ENCODE measurements at regions not wholly inside any gene's neighbourhood (a gene's known extent, or its start where the extent isn't known, plus 50 kb on each side); places are given as distances from the start of the nearest gene placed in this dataset.

GRCh38 chr2:156670104-156670503, 233.9 kb downstream of the GPD2 start:
- Histone ChIP-seq H4K20me1 (ENCODE audit: low read depth, low read length) (no peaks in the 10 kb centered on the region), H3K9me3 (ENCODE audit: insufficient read depth, low read length) (no peaks in the 10 kb centered on the region), H3F3A (ENCODE audit: insufficient read depth) (no peaks in the 10 kb centered on the region), H3K9ac (ENCODE audit: low read length) (no peak overlapping the region), H3K27me3 (ENCODE audit: low read length) (no peaks in the 10 kb centered on the region), H3K9me2 (replicated peaks; ENCODE audit: insufficient read depth, low read length) (no peaks in the 10 kb centered on the region), H2AFZ (ENCODE audit: low read depth, low read length, severe bottlenecking) (no peak overlapping the region), H3K36me3 (ENCODE audit: low read length) (no peaks in the 10 kb centered on the region), H3K79me2 (ENCODE audit: insufficient read depth, low read length) (no peaks in the 10 kb centered on the region), H3K4me3 (ENCODE audit: insufficient read depth, low read length, poor library complexity, severe bottlenecking) (no peak overlapping the region), H3K4me2 (ENCODE audit: low read depth, low read length, poor library complexity, severe bottlenecking) (no peak overlapping the region), H3K27ac (ENCODE audit: low read depth, low read length) (no peak overlapping the region)
- no peak for TF ChIP-seq EZH2phosphoT487 (conservative IDR thresholded peaks at IDR 0.05; ENCODE audit: low read length)
- TF ChIP-seq, protein P1, sequence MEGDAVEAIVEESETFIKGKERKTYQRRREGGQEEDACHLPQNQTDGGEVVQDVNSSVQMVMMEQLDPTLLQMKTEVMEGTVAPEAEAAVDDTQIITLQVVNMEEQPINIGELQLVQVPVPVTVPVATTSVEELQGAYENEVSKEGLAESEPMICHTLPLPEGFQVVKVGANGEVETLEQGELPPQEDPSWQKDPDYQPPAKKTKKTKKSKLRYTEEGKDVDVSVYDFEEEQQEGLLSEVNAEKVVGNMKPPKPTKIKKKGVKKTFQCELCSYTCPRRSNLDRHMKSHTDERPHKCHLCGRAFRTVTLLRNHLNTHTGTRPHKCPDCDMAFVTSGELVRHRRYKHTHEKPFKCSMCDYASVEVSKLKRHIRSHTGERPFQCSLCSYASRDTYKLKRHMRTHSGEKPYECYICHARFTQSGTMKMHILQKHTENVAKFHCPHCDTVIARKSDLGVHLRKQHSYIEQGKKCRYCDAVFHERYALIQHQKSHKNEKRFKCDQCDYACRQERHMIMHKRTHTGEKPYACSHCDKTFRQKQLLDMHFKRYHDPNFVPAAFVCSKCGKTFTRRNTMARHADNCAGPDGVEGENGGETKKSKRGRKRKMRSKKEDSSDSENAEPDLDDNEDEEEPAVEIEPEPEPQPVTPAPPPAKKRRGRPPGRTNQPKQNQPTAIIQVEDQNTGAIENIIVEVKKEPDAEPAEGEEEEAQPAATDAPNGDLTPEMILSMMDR (IDR thresholded peaks at IDR 0.05; ENCODE audit: insufficient read depth, low read length, poor library complexity, severe bottlenecking), result no peak

DNA sequence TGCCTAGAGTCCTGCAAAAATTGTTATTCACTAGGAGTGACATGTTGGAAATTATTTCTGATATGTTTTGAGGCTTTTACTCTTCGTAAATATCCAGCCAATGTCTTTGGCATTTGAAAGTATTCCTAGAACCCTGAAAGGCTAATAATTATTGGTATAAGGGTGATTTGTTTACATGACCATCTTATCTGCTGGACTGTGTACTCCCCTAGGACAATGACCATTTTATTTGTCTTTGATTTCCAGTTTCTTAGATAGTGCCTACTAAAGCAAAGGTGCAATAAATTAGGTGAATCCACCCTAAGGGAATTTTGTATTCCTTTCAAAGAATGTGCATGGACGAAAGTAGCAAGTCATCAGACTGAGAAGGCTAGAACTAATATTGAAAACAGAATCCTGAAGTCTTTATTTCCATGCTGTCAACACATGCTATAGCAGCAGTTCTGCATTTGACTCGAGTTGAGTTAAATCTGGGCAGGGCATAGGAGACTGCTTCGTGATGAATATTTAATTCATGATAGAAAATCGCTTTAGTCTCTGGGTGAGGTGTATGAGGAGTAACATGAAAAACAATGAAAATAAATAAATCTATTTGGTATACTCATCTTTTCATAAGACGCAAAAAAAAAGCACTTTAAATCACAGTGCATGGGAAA, 235.7 kb downstream of the GPD2 start:
- H3K9ac ChIP-seq (ENCODE audit: low read length), result no peak overlapping the region
- H3K36me3 ChIP-seq (ENCODE audit: low read length), result no peaks in the 10 kb centered on the region
- H4K20me1 ChIP-seq (ENCODE audit: low read depth, low read length), result no peaks in the 10 kb centered on the region
- no peak for TF ChIP-seq EZH2phosphoT487 (conservative IDR thresholded peaks at IDR 0.05; ENCODE audit: low read length)
- TF ChIP-seq, protein P1 (IDR thresholded peaks at IDR 0.05; ENCODE audit: insufficient read depth, low read length, poor library complexity, severe bottlenecking), result no peak
- no peaks in the 10 kb centered on the region for H3K9me3 ChIP-seq (ENCODE audit: insufficient read depth, low read length)
- no peak overlapping the region for H3K4me2 ChIP-seq (ENCODE audit: low read depth, low read length, poor library complexity, severe bottlenecking)
- H2AFZ ChIP-seq (ENCODE audit: low read depth, low read length, severe bottlenecking), result no peak overlapping the region
- no peaks in the 10 kb centered on the region for H3K27me3 ChIP-seq (ENCODE audit: low read length)
- no peaks in the 10 kb centered on the region for H3K9me2 ChIP-seq (replicated peaks; ENCODE audit: insufficient read depth, low read length)
- H3K4me3 ChIP-seq (ENCODE audit: insufficient read depth, low read length, poor library complexity, severe bottlenecking), result no peak overlapping the region
- H3K79me2 ChIP-seq (ENCODE audit: insufficient read depth, low read length), result no peaks in the 10 kb centered on the region
- H3F3A ChIP-seq (ENCODE audit: insufficient read depth), result no peaks in the 10 kb centered on the region
- H3K27ac ChIP-seq (ENCODE audit: low read depth, low read length), result no peak overlapping the region

DNA sequence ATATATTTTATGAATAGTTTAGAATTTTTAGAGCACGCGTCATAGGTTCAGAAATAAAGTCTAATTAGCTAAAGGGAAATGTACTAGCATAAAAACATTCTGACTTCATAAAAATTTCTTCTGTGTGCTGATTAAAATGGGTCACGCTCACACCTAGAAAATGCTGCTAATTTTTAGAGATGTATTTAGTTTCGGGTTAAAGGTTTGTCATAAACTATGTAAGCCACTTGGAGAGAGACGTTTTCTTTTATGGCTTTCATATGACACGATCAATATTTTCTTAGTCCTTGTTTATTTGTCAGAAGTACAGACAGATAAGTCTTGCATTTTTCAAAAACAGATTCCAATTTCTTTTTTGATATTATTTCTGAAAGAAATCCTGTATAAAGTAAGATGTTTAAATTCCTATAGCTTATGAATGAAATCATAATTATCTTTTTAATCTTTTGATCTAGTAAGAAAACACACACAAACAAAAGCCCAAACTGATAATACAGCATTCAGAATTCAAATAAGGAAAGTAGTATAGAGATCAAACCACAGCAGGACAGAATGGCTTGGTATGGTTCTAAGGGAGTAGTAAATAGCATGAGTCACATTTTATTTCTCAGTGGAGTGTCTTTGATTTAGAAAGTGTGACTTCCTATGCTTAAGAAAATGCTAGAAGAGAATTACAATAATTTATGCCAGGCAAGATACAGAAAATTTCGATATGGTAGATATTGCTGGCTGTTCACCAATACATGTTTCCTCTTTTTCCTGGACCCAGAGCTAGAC, 236.6 kb downstream of the GPD2 start:
- Histone ChIP-seq H3K4me3 (ENCODE audit: insufficient read depth, low read length, poor library complexity, severe bottlenecking) (no peak overlapping the region), H3K27me3 (ENCODE audit: low read length) (no peaks in the 10 kb centered on the region), H3K9me3 (ENCODE audit: insufficient read depth, low read length) (no peaks in the 10 kb centered on the region), H3K4me2 (ENCODE audit: low read depth, low read length, poor library complexity, severe bottlenecking) (no peak overlapping the region), H4K20me1 (ENCODE audit: low read depth, low read length) (no peaks in the 10 kb centered on the region), H3F3A (ENCODE audit: insufficient read depth) (no peaks in the 10 kb centered on the region), H3K9me2 (replicated peaks; ENCODE audit: insufficient read depth, low read length) (no peaks in the 10 kb centered on the region), H3K36me3 (ENCODE audit: low read length) (no peaks in the 10 kb centered on the region), H3K9ac (ENCODE audit: low read length) (no peak overlapping the region), H3K79me2 (ENCODE audit: insufficient read depth, low read length) (no peaks in the 10 kb centered on the region), H3K27ac (ENCODE audit: low read depth, low read length) (no peak overlapping the region), H2AFZ (ENCODE audit: low read depth, low read length, severe bottlenecking) (no peak overlapping the region)
- no peak for TF ChIP-seq EZH2phosphoT487 (conservative IDR thresholded peaks at IDR 0.05; ENCODE audit: low read length)
- TF ChIP-seq, protein P1 (IDR thresholded peaks at IDR 0.05; ENCODE audit: insufficient read depth, low read length, poor library complexity, severe bottlenecking), result no peak

All from SU-DHL-6 (cell line).